Neural cell (in vitro differentiated cells): ENCODE measurements at regions not wholly inside any gene's neighbourhood (a gene's known extent, or its start where the extent isn't known, plus 50 kb on each side); places are given as distances from the start of the nearest gene placed in this dataset.
"Not testable (repeated sequence)": the region's sequence is repeated elsewhere in the genome, so short reads cannot be mapped to it uniquely, and the experiment has no call there.

ENCODE experiments used
- H2AFZ ChIP-seq: fragments of 200-600, 300-800 bp; sonication (generic), shearing (Covaris generic); 2 replicates; pipeline ENCODE4 v1.6.0; 2014; ENCODE audit warnings: low read depth, mild to moderate bottlenecking, antibody characterized with exemption, low read length, moderate library complexity
- H3F3A ChIP-seq: fragments of 200-600 bp; shearing (Covaris generic); 2 replicates; pipeline ENCODE4 v1.6.1; 2016; ENCODE audit warnings: mild to moderate bottlenecking, moderate library complexity, mixed read lengths, antibody characterized with exemption, low read length; ENCODE audit not compliant: insufficient read depth, poor library complexity, severe bottlenecking
- H3K27ac ChIP-seq: fragments of 200-600, 300-800 bp; sonication (generic), shearing (Covaris generic); 2 replicates; pipeline ENCODE4 v1.5.1; 2014; ENCODE audit warnings: mild to moderate bottlenecking, low read length, moderate library complexity
- H3K27me3 ChIP-seq: fragments of 300-800, 200-600 bp; sonication (generic), shearing (Covaris generic); 2 replicates; pipeline ENCODE4 v1.6.0; 2014; ENCODE audit warnings: mild to moderate bottlenecking, low read depth, low read length, moderate library complexity; ENCODE audit not compliant: insufficient read depth
- H3K36me3 ChIP-seq: fragments of 300-800, 200-600 bp; sonication (generic), shearing (Covaris generic); 2 replicates; pipeline ENCODE4 v1.5.1; 2014; ENCODE audit warnings: mild to moderate bottlenecking, antibody characterized with exemption, low read length, moderate library complexity; ENCODE audit not compliant: insufficient read depth
- H3K4me2 ChIP-seq: fragments of 300-800, 200-600 bp; sonication (generic), shearing (Covaris generic); 2 replicates; pipeline ENCODE4 v1.6.0; 2014; ENCODE audit warnings: mild to moderate bottlenecking, low read length
- H3K4me3 ChIP-seq: fragments of 300-800, 200-600 bp; sonication (generic), shearing (Covaris generic); 2 replicates; pipeline ENCODE4 v1.5.1; 2014; ENCODE audit warnings: mild to moderate bottlenecking, low read length, moderate library complexity
- H3K79me2 ChIP-seq: fragments of 200-600 bp; shearing (Covaris generic); replicated peaks from 2 replicates; pipeline ENCODE4 v1.6.0; 2014; ENCODE audit warnings: mild to moderate bottlenecking, low read length, moderate library complexity; ENCODE audit not compliant: insufficient read depth
- H3K9ac ChIP-seq: fragments of 300-800, 200-600 bp; sonication (generic), shearing (Covaris generic); 2 replicates; pipeline ENCODE4 v1.6.1; 2016; ENCODE audit warnings: mild to moderate bottlenecking, low read length, mixed read lengths
- H3K9me2 ChIP-seq: fragments of 200-600 bp; shearing (Covaris generic); 2 replicates; pipeline ENCODE4 v1.6.1; 2016; ENCODE audit warnings: mild to moderate bottlenecking, low read length, mixed read lengths; ENCODE audit not compliant: insufficient read depth
- H3K9me3 ChIP-seq: fragments of 200-600, 300-800 bp; sonication (generic), shearing (Covaris generic); 2 replicates; pipeline ENCODE4 v1.6.1; 2016; ENCODE audit warnings: mild to moderate bottlenecking, mixed run types, low read length, moderate library complexity, mixed read lengths
- H4K20me1 ChIP-seq: fragments of 200-600 bp; shearing (Covaris generic); 2 replicates; pipeline ENCODE4 v1.6.1; 2016; ENCODE audit warnings: mild to moderate bottlenecking, mixed run types; ENCODE audit not compliant: insufficient read depth
- CTCF ChIP-seq: fragments of 450-650 bp; IDR thresholded peaks from 2 replicates; pipeline ENCODE4 v1.5.1; 2014; ENCODE audit warnings: antibody characterized with exemption, mild to moderate bottlenecking, moderate library complexity; ENCODE audit not compliant: poor library complexity, severe bottlenecking
- EP300 ChIP-seq: fragments of 450-650 bp; conservative IDR thresholded peaks from 2 replicates; pipeline ENCODE4 v1.6.1; 2014; ENCODE audit warnings: antibody characterized with exemption, mild to moderate bottlenecking, moderate library complexity; ENCODE audit not compliant: poor library complexity, severe bottlenecking
- EZH2 ChIP-seq: fragments of 200-600, 300-800 bp; shearing (Covaris generic), sonication (generic); IDR thresholded peaks from 2 replicates; pipeline ENCODE4 v1.6.1; 2014; ENCODE audit warnings: antibody characterized with exemption, low read length, borderline replicate concordance, mild to moderate bottlenecking; ENCODE audit not compliant: insufficient read depth, poor library complexity, severe bottlenecking
- MXI1 ChIP-seq: fragments of 450-650 bp; conservative IDR thresholded peaks from 2 replicates; pipeline ENCODE4 v1.6.1; 2014; ENCODE audit warnings: antibody characterized with exemption, mild to moderate bottlenecking; ENCODE audit not compliant: poor library complexity, severe bottlenecking
- POLR2AphosphoS5 ChIP-seq: IDR thresholded peaks from 2 replicates; pipeline ENCODE4 v1.6.1; 2012
- RAD21 ChIP-seq: fragments of 450-650 bp; conservative IDR thresholded peaks from 2 replicates; pipeline ENCODE4 v1.6.1; 2014; ENCODE audit warnings: antibody characterized with exemption, mild to moderate bottlenecking, moderate library complexity
- REST ChIP-seq: IDR thresholded peaks from 2 replicates; pipeline ENCODE4 v1.6.1; 2012; ENCODE audit warnings: borderline replicate concordance
- SMC3 ChIP-seq: fragments of 450-650 bp; conservative IDR thresholded peaks from 2 replicates; pipeline ENCODE4 v1.6.1; 2014; ENCODE audit warnings: antibody characterized with exemption, mild to moderate bottlenecking, moderate library complexity; ENCODE audit not compliant: poor library complexity
- TAF1 ChIP-seq: IDR thresholded peaks from 2 replicates; pipeline ENCODE4 v1.6.1; 2012; ENCODE audit warnings: low read depth

- Histone ChIP-seq H3F3A (no peaks in the 10 kb centered on the region), H3K36me3 (no peaks in the 10 kb centered on the region), H3K27me3 (no peaks in the 10 kb centered on the region), H2AFZ (no peak overlapping the region), H3K79me2 (no peaks in the 10 kb centered on the region), H3K9ac (no peak overlapping the region), H3K4me2 (no peak overlapping the region), H3K4me3 (no peak overlapping the region), H4K20me1 (no peaks in the 10 kb centered on the region), H3K9me2 (no peaks in the 10 kb centered on the region), H3K9me3 (no peaks in the 10 kb centered on the region), H3K27ac (no peak overlapping the region)
- TF ChIP-seq TAF1, result no peak
- TF ChIP-seq EZH2, result no peak
- no peak for TF ChIP-seq POLR2AphosphoS5
- TF ChIP-seq CTCF, result no peak
- no peak for TF ChIP-seq EP300
- no peak for TF ChIP-seq REST
- TF ChIP-seq RAD21, result no peak
- TF ChIP-seq MXI1, result no peak
- TF ChIP-seq SMC3, result no peak
Measured at GRCh38 chrX:42366181-42366580, 411.8 kb downstream of the PPP1R2C start.

- no peaks in the 10 kb centered on the region for H4K20me1 ChIP-seq
- TF ChIP-seq MXI1, result no peak
- TF ChIP-seq CTCF, result no peak
- no peak for TF ChIP-seq TAF1
- TF ChIP-seq EP300, result no peak
- TF ChIP-seq SMC3, result no peak
- TF ChIP-seq RAD21, result no peak
- TF ChIP-seq POLR2AphosphoS5, result no peak
- no peak for TF ChIP-seq EZH2
- no peak for TF ChIP-seq REST
- H3K36me3 ChIP-seq, result no peaks in the 10 kb centered on the region
- H2AFZ ChIP-seq, result no peak overlapping the region
- no peaks in the 10 kb centered on the region for H3K79me2 ChIP-seq
- H3K9me3 ChIP-seq, result no peaks in the 10 kb centered on the region
- no peak overlapping the region for H3K4me3 ChIP-seq
- H3K9me2 ChIP-seq, result no peaks in the 10 kb centered on the region
- H3K4me2 ChIP-seq, result no peak overlapping the region
- no peak overlapping the region for H3K9ac ChIP-seq
- H3K27me3 ChIP-seq, result no peaks in the 10 kb centered on the region
- no peak overlapping the region for H3K27ac ChIP-seq
- H3F3A ChIP-seq, result no peaks in the 10 kb centered on the region
Measured at GRCh38 chrX:42362219-42362618, 415.7 kb downstream of the PPP1R2C start.

- H3K36me3 ChIP-seq, H4K20me1 ChIP-seq, H3K9me3 ChIP-seq, H3K9me2 ChIP-seq, H3K4me3 ChIP-seq, H3K9ac ChIP-seq, H3K27ac ChIP-seq, H3F3A ChIP-seq, H3K4me2 ChIP-seq, H2AFZ ChIP-seq, H3K27me3 ChIP-seq, H3K79me2 ChIP-seq: not testable (repeated sequence)
Measured at GRCh38 chrX:42342981-42343380, 419.6 kb upstream of the CASK start.
